ENCODE measurements at regions not wholly inside any gene's neighbourhood (a gene's known extent, or its start where the extent isn't known, plus 50 kb on each side); places are given as distances from the start of the nearest gene placed in this dataset.
A peak's percentile ranks its signal among the peaks of the same experiment; 100 is the strongest.
"Not testable (repeated sequence)": the region's sequence is repeated elsewhere in the genome, so short reads cannot be mapped to it uniquely, and the experiment has no call there.

DNA sequence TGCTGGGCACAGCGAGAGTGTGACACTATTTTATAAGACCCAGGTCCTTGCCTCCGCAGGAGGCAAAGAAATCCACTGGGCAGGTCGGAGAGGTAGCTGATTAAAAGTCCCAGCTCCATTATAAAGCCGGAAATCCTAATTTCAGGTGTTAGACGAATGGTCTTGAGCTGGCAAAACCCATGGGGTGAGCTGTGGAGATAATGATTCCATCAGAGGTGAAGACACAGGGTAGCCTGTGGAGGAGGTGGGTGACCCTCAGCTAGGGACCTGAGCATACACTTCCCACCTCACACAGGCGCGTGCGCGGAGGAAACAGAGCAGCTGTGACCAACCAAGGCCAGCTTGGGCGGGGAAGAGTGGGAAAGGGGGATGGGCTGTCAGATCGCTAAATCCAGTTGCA lies 201.7 kb upstream of the CXCR4 start:
- no peak for DNase-seq

DNA sequence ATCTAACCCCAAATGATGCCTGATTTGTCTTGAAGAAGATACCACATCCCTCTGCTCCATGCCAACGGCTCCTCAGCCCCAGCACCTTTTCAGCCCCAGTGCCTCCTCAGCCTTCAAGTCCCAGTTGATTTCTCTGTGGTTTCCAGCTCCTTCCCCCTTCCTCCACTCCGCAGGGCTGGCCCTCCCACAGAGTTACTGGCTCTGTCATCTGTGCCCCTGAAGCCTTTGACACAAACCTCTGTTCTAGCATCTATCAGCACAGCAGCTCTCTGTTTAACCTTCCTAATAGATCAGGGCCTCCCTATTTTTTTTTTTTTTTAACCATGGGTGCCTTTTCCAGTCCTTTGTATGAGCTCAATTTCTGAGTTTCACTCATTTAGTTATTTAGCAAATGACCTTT lies 201.3 kb upstream of the CXCR4 start:
- no peak for DNase-seq

DNA sequence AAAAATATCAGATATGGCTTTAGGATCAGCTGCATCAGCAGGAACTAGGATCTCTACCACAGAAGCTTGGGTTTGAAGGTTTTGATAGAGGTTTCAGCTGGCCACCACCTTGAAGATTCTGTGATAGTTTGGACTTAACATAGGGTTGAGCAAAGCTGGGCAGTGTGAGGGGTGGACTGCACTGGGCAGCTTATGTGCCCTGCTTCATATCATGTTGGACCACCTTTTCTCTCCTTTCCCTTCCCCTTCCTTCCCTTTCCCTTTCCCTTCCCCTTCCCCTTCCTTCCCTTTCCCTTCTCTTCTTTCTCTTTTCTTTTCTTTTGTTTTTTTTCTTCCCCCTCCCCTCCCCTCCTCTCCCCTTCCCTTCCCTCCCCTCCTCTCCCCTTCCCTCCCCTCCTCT lies 196.3 kb upstream of the CXCR4 start:
- DNase-seq: no peak

DNA sequence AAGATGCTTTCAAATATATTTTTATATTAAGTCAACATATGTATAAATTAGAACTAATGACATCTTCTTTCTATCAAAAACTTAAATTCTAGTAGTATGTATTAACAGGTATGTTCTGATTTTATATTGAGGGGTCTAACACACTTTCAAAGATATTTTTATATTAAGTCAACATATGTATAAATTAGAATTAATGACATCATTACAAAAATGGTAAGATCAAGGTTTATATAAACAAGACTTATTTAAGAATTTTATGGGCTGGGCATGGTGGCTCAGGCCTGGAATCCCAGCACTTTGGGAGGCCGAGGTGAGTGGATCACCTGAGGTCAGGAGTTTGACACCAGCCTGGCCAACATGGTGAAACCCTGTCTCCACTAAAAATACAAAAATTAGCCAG lies 194.6 kb upstream of the CXCR4 start:
- DNase-seq: not testable (repeated sequence)

- no peak for DNase-seq
Observed at GRCh38 chr2:136310797-136311603, 193.1 kb upstream of the CXCR4 start.

- DNase-seq: no peak
Observed at GRCh38 chr2:136310005-136310495, 192.1 kb upstream of the CXCR4 start.

GRCh38 chr2:136308611-136309010 lies 190.7 kb upstream of the CXCR4 start:
- DNase-seq: peak; percentile 96

DNA sequence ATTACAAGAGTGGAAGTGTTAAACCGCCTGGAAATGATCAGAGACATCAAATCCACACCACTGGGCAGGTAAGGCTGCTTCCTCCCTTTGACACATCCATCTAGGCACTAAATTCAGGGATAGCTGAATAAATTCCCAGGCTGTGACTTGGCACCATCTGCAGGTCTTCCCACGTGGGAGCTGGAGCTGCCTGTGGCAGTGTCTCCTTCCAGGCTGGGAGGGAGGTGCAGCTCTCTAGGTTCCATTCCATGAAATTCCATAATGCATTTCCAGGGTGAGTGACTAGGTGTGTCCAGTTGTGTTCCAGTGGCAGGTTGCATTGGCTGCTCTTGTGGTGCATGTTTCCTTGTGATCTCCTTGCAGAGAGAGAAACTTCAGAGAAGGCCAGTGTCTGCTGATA lies 188.9 kb upstream of the CXCR4 start:
- no peak for DNase-seq

DNA sequence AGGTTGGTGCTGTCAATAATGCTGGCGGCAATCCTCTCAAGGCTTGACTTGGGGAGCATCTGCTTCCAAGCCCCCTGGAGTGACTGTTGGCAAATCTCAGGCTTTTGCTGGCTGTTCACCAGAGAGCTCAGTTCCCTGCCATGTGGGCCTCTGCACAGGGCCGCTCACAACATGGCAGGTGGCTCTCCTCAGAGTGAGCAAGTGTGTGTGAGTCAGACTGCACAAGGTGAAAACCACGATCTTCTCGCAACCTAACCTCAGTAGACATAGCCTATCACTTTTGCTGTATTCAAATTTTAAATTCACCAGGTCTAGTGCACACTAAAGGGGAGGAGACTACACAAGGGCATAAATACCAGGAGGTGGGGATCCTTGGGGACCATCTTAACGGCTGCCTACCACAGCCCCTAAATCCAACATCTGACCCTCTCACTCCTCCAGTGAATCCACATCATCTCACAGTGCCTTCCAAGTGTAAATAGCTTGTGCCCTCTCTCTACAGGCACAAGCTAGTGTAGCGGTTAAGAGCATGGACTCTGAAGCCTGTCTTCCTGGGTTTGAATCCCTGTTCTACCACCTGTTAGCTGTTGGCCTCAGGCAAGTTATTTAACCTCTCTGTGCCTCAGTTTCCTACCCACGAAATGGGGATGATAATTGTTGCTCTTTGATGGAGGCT lies 187.7 kb upstream of the CXCR4 start:
- peak; percentile 28 for DNase-seq

DNA sequence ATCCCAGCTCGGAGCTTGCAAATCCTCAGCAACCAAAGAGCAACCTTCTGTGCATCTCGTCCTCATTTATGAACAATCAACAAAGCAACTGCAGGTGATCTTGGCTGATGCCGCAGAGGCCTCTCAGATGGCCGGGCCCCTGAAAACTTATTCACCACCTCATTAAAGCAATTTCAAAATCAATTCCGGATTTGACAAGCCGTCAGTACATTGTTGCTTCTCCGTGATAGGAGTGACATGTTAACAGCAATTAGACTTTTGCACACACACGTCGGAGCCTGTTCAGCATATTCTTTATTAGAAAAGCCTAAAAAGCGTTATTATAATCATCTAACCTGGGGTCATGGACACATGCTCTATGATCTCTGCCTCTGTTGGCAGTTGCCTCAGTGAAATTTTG lies 183.1 kb upstream of the CXCR4 start:
- DNase-seq: no peak

GRCh38 chr2:136298631-136299030 lies 180.7 kb upstream of the CXCR4 start:
- DNase-seq: no peak

GRCh38 chr2:136297994-136298393 lies 180.0 kb upstream of the CXCR4 start:
- DNase-seq: no peak

GRCh38 chr2:136297312-136297711 lies 179.4 kb upstream of the CXCR4 start:
- DNase-seq: no peak

DNA sequence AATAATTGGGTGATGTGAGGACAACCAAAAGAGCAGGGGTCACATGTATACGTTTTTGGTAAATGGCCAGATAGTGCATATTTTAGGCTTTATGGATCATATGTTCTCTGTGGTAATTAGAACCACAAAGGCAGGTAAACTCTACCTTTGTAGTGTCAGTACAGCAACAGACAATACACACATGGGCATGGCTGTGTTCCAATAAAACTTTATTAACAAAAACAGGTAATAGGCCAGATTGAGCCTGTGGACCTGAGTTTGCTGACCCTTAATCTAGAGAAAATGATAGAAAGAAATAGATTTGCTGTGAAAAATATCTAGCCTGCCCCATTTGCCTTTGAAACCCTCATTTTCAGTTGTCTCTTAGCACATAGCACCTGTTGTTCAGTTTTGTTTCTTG lies 177.2 kb upstream of the CXCR4 start:
- no peak for DNase-seq

DNA sequence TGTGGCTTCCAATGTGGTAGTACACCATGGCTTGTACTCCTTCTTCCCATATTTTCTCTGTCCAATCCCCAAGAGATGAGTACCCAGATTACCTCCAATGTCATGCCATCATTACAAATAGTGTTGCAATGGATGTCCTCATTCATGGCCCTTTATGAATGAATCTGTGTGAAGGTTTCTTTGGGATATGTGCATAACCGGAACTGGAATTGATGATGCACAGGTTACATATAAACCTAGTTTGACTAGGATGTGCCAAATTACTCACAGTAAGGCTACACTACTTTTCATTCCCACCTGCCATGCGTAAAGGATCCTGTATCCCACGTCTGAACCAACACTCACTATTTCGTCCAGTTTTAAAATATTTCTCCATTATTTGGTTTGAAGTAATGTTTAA lies 173.9 kb upstream of the CXCR4 start:
- DNase-seq: no peak

GRCh38 chr2:136290326-136290725 lies 172.4 kb upstream of the CXCR4 start:
- DNase-seq: no peak

DNA sequence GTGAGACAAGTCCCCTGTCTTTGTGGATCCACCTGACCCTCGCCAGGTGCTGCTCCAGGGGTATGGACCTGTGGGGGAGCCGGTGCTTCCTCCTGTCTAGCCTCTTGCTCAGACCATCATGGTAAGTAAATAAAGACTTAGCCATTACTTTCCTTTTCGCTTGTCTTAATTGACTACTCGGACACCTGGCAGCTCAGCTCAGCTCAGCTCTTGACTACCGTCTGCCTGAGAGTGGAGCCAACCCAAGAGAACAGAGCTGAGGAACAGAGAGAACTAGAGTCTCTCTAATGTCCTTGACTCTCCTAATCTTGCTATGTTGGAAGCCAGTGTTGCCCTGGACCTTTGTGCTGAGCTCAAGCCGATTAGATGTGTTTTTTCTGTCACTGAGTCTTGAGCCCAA lies 170.3 kb upstream of the CXCR4 start:
- DNase-seq: peak; percentile 81

DNA sequence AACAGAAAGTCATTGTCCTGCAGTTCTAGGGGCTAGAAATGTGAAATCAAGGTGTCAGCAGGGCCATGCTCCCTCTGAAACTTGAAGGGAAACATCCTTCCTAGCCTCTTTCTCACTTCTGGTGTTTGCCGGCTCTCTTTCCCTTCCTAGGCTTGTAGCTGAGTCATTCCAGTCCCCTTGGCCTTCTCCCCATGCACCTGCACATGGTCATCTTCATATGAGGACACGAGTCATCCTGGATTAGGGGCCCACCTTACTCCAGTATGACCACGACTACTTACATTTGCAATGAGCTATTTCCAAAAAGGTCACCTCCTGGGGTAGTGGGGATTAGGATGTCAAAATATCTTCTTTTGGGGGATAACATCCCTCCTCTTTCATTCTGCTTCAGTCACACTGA lies 168.5 kb upstream of the CXCR4 start:
- DNase-seq: peak; percentile 46

DNA sequence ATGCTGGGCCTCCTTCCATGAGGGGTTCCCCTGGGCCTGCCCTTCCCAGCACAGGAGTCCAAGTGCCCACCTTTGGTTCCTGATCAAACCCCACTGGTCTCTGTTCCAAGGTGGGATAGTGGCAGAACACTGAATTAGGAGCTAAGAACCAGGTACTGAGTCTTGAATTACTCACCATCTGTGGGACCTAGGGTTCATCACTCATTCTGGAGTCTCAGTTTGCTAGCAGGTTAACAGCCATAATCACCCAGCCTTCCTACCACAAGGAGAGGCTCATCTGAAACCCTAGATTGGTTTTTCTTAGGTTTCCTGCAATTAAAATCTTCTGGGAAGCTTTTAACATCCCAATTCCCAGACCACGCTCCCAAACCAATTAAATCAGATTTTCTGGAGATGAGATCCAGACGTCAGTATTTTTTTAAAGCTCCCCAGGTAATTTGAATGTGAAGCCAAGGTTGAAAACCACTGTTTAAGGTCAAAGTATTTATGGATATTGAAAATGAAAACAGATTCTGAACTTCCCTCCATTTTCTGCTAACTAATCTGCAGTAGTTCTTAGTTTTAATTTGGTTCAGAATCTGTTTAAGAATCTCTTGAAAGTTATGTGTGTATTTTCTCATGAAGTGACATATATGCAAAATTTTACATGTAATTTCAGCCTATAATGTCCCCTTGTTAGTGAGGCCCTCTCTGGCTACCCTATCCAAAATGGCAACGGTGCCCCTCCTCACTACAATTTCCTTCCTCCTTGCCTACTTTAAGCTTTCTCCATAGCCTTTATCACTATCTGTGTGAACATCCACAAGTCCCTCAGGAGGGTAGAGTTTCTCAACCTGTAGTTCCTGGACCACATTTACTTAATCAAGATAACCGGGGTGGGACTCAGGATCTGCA lies 166.5 kb upstream of the CXCR4 start:
- DNase-seq: no peak

DNA sequence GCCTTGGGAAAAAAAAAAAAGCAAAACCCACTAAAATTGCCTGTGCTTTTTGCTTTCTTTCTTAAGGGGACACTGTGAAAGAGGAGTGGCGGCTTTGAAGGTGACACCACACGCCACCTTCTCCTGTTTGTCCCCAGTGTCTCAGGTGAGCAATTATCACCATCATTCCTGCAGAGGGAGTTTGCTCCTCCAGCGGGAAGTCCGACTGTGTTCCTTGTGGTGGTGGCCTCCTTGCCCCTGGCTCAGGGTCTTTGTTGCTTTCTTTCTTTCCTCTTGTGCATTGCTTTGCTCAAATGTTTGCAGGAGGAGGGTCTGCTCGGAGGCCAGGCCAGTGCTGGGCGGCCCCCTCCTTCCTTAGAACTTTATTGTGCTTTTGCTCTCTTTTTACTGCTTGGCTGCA lies 164.3 kb upstream of the CXCR4 start:
- no peak for DNase-seq

DNA sequence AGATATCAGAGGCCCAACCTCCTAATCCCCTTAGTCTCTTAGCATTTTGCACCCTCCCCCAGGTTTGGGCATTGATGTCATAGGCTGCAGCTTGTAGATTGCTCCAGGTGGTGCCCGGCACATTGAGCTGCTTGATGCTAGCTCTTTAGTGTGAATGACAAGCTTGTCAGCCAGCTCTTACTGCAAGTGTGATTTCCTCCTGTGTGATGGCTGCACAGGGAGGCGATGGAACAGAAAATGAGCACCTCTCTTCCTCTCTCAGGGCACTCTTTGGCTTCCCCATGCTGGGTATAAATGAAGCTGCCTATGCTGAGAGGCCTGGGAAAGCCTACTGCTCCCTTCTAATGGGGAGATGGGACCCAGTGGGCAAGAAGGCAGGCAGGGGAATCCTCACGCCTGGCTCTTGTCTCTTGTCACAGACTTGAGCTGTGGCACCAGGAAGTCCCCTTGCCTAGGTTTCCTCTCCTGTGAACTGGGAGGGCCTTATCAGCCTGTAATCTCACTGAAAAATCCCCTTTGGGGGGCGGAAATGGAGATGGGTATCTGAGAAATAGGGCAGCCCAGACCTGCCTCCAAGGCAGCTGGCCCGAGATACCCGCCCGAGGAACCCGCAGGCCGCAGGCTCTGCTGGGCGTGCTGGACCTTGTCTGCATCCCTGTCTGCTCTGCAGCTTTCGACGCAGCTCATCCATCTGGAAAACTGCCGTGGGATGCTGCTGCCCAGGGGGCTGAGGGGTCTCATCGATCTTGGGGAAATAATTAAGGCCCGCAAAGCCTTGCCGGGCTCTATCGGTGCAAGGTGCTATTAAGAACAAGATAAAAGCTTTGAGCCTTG lies 163.5 kb upstream of the CXCR4 start:
- peak; percentile 26 for DNase-seq

DNA sequence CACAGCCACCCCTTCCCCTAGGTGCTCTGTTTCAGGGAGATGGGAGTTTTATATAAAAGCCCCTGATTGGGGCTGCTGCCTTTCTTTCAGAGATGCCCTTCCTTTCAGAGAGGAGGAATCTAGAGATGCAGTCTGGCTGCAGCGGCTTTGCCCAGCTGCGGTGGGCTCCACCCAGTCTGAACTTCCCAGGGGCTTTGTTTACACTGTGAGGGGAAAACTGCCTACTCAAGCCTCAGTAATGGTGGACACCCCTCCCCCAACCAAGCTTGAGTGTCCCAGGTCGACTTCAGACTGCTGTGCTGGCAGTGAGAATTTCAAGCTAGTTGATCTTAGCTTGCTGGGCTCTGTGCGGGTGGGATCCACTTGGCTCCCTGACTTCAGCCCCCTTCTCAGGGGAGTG lies 148.4 kb upstream of the CXCR4 start:
- peak; percentile 17 for DNase-seq

DNA sequence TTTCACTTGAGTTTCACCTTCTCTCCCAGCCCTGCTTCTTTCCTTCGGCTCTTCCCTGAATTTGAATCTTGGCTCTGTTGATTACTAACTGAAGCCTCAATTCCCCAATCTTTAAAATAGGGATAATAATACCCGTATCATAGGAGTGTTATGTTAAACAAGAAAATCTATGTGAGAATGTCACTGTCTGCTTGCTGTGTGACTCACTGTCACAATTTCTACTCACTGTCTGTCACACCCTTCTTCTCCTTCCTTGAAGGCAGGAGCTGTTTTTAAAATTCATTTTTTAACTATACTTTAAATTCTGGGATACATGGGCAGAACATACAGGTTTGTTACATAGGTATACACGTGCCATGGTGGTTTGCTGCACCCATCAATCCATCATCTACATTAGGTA lies 141.6 kb upstream of the CXCR4 start:
- no peak for DNase-seq

Data from DMS79 treated with DMSO at 0.1 percent for 48 hours (cell line).